Heart right ventricle (tissue), 16 donors: ENCODE measurements at regions not wholly inside any gene's neighbourhood (a gene's known extent, or its start where the extent isn't known, plus 50 kb on each side); places are given as distances from the start of the nearest gene placed in this dataset.

Experiments used
- ATAC-seq, 8 donors: fragments of 200-7000 bp; cut with Tn5 transposase; one replicate each; pipeline ENCODE4 v1.9.1; 2020; ENCODE audit warnings: mild to moderate bottlenecking in 8 of 8, moderate library complexity in 8 of 8, moderate number of reproducible peaks in 1 of 8
- DNase-seq, 2 donors: peaks; one replicate each; pipeline ENCODE4 v3.0.0-alpha.2; 2020
- H3K27ac ChIP-seq, 10 donors: fragments of 200-600 bp; sonication (generic) in 2 of 10; one replicate each; pipeline versions ENCODE4 v1.5.0 to v1.8.0; 2020 to 2022; ENCODE audit warnings: mild to moderate bottlenecking in 3 of 10
- H3K27me3 ChIP-seq, 7 donors: fragments of 200-600 bp; one replicate each; pipeline ENCODE4 v1.8.0; 2021 to 2022; ENCODE audit warnings: mild to moderate bottlenecking in 2 of 7
- H3K36me3 ChIP-seq, 9 donors: fragments of 200-600 bp; sonication (generic) in 1 of 9; one replicate each; pipeline versions ENCODE4 v1.5.0 to v1.8.0; 2020 to 2022; ENCODE audit warnings: mild to moderate bottlenecking in 2 of 9
- H3K4me1 ChIP-seq, 9 donors: fragments of 200-600 bp; sonication (generic) in 1 of 9; one replicate each; pipeline versions ENCODE4 v1.5.0 to v1.8.0; 2020 to 2022; ENCODE audit warnings: mild to moderate bottlenecking in 4 of 9
- H3K4me3 ChIP-seq, 10 donors: fragments of 200-600 bp; sonication (generic) in 2 of 10; one replicate each; pipeline versions ENCODE4 v1.5.0 to v1.8.0; 2020 to 2022; ENCODE audit warnings: mild to moderate bottlenecking in 7 of 10, moderate library complexity in 2 of 10
- H3K9me3 ChIP-seq, 11 donors: fragments of 200-600 bp in 10 of 11; sonication (generic) in 2 of 11; one replicate each; pipeline versions ENCODE4 v1.5.0 to v1.8.0; 2013 to 2022; ENCODE audit warnings: mild to moderate bottlenecking in 2 of 11, control low read depth in 1 of 11, moderate library complexity in 1 of 11
- WGBS, 2 donors: extraction: QIAGEN DNeasy Blood & Tissue Kit; methylation state at CpG; one replicate each; pipeline ENCODE4 v1.1.7; 2013; ENCODE audit warnings: inconsistent platforms in 1 of 2; 5-methylcytosine and 5-hydroxymethylcytosine counted together
- intact Hi-C, 10 donors: fragments of 100-400 bp; cut with DNase I; formaldehyde crosslinking; loops; one replicate each; pipeline versions ENCODE4 v1.11.1 to v1.14.2; 2022
- TF ChIP-seq, protein P1 (sequence below), 9 donors: fragments of 200-600 bp; sonication (generic) in 2 of 9; IDR thresholded peaks; one replicate each; pipeline versions ENCODE4 v1.5.0 to v1.8.0; 2021 to 2022; ENCODE audit warnings: antibody characterized with exemption in 9 of 9, mild to moderate bottlenecking in 5 of 9, moderate library complexity in 1 of 9
- donor health status: Arrhythmogenic right ventricular cardiomyopathy.
- donor health status: ischemic (EF 13 %, LVEDD 7.1; RV severe dilation, severe dysfunction).
- donor health status: healthy with polysubstance abuse.
- donor health status: DM: no; HTN: yes; CAD: no.
- donor health status: DM: no; HTN: no; CAD: no.
- donor health status: ischemic (EF 25% LVEDD 6.9; RV normal size, moderate dysfunction).
- donor health status: ischemic (EF 25% LVEDD 5.7; RV mildly dilated, moderate dysfunction).
- donor health status: healthy.
- donor health status: DM: yes; HTN: yes; CAD: no.
- donor health status: Ischemic cardiomyopathy.
- donor health status: ischemic (EF 35%, LVEDD 5.7; RV mildly dilated, moderate dysfunction).
- donor health status: nonischemic (EF 11% LVEDD 7.7; RV severe dilation, severe dysfunction).
- donor health status: DM: yes; HTN: yes; CAD: no.
- donor health status: PGD.
- donor health status: ischemic (EF 29% LVEDD 5.4; RV normal size, mild dysfunction).
- donor health status: nonischemic (EF 23%, LVEDD 6.1; RV moderate dilation, normal function).

DNA sequence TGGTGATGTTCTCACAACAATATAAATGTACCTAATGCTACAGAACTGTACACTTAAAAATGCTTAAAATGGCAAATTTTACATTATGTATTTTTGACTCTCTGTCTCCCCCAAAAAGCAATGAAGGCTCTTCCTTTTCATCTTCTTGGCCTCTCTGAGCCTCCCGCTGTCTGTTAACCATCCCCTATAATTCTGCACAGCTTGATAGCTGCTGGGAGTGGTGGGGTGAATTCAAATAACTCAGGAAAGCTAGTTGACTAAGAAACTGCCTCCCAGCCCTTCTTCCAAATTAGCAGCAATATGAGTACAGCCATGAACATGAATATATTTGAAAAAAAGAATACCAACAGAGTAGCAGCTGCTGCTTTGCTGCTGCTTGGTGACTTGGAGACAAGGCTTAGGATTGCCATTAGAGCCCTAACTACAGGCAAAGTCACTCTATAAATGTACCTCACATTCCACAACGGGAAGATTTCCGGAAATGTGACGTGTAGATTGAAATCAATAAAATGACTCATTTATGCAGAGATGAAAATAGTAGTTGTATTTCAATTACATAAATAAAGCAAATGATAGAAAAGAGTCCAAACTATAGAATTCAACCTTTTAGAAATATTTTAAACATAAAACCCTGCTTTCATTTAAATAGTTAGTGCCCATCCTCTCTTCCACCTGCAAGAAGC lies 200.1 kb upstream of the HEY2 start:
- Histone ChIP-seq H3K27me3 (peaks cover 0 to 3% (median 0%) of the 10 kb centered on the region in 7 donors), H3K4me1 (peaks cover 0 to 9% (median 0%) of the 10 kb centered on the region in 9 donors), H3K36me3 (no peaks in the 10 kb centered on the region), H3K9me3 (no peaks in the 10 kb centered on the region), H3K27ac (no peak overlapping the region), H3K4me3 (no peak overlapping the region)
- TF ChIP-seq, protein P1, sequence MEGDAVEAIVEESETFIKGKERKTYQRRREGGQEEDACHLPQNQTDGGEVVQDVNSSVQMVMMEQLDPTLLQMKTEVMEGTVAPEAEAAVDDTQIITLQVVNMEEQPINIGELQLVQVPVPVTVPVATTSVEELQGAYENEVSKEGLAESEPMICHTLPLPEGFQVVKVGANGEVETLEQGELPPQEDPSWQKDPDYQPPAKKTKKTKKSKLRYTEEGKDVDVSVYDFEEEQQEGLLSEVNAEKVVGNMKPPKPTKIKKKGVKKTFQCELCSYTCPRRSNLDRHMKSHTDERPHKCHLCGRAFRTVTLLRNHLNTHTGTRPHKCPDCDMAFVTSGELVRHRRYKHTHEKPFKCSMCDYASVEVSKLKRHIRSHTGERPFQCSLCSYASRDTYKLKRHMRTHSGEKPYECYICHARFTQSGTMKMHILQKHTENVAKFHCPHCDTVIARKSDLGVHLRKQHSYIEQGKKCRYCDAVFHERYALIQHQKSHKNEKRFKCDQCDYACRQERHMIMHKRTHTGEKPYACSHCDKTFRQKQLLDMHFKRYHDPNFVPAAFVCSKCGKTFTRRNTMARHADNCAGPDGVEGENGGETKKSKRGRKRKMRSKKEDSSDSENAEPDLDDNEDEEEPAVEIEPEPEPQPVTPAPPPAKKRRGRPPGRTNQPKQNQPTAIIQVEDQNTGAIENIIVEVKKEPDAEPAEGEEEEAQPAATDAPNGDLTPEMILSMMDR (IDR thresholded peaks at IDR 0.05) = no peak
- ATAC-seq = no peak
- intact Hi-C loops = no loop called here
- 77 to 86% methylated on average over 4 of the region's 4 CpGs for WGBS, 2 donors
- no peak for DNase-seq

DNA sequence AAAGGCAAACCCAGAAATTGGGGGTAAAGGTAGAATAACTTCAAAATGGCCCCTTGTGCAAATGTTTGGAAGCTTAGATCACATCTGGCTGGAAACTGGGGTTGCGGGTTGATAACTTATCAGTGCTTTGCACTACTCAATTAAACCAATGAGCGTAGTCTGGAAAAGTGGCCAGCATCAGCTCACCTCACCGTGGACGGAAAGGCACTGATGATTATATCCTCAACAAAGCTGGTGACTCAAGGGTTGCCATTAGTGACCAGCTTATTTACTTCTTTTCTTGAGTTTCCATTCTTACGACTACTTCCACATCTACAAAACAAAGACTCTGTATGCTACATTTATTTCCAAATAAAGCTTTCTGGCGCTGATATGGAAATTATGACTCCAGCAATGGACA lies 198.5 kb upstream of the HEY2 start:
- intact Hi-C loops = no loop called here
- H3K4me1 ChIP-seq = peaks cover 0 to 9% (median 0%) of the 10 kb centered on the region in 9 donors
- TF ChIP-seq, protein P1 (IDR thresholded peaks at IDR 0.05) = no peak
- peaks cover 0 to 5% (median 0%) of the 10 kb centered on the region in 7 donors for H3K27me3 ChIP-seq
- ATAC-seq = no peak
- DNase-seq = no peak
- H3K36me3 ChIP-seq = no peaks in the 10 kb centered on the region
- no peak overlapping the region for H3K4me3 ChIP-seq
- H3K9me3 ChIP-seq = no peaks in the 10 kb centered on the region
- no peak overlapping the region for H3K27ac ChIP-seq
- 78% methylated on average over 6 of the region's 6 CpGs for WGBS, 2 donors

DNA sequence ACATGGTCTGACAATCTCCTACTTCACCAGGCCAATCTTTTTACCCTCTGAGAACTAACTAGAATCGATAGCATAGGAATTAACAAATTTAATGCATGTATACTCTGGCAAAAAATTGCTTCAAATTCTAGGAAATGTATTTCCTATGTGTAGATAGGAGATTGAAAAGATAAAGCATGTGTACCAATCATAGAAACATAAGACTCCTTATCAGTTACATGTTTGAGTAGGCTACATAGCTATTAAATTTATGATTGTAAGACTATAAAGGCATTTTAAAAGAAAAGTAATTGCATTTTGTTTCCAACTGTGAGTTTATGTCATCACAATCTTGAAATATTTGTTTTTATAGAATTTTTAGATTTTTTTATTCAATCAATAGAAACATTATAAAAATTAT lies 196.6 kb upstream of the HEY2 start:
- DNase-seq (no peak), ATAC-seq (no peak)
- intact Hi-C loops = no loop called here
- Histone ChIP-seq H3K36me3 (no peaks in the 10 kb centered on the region), H3K4me1 (no peaks in the 10 kb centered on the region), H3K27ac (no peak overlapping the region), H3K27me3 (peaks cover 0 to 5% (median 0%) of the 10 kb centered on the region in 7 donors), H3K4me3 (no peak overlapping the region), H3K9me3 (no peaks in the 10 kb centered on the region)
- 93 to 94% methylated on average over 1 of the region's 1 CpG for WGBS, 2 donors
- TF ChIP-seq, protein P1 (IDR thresholded peaks at IDR 0.05) = no peak

DNA sequence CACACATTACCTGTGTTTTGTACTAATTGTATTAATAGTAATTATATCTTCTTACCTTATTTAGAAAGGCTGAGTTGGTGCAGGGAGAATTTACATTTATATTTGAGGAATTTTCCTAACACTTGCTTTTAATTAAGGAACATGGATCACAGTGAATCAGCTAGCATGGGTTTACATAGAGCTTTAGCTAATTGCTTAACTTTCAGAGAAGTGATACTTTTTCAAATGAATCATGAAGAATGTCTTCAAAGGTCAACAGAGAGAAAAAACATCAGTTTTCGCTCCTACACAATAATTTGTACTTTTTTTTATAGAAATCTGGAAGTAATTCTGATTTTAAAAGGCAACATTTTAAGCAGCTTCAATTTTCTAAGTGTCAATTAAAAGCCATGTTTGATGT lies 195.0 kb upstream of the HEY2 start:
- peaks cover 0 to 6% (median 0%) of the 10 kb centered on the region in 9 donors for H3K4me1 ChIP-seq
- no peak overlapping the region for H3K4me3 ChIP-seq
- H3K9me3 ChIP-seq = no peaks in the 10 kb centered on the region
- DNase-seq (no peak), ATAC-seq (no peak)
- 87 to 100% methylated on average over 1 of the region's 1 CpG for WGBS, 2 donors
- no peak overlapping the region for H3K27ac ChIP-seq
- peaks cover 0 to 5% (median 0%) of the 10 kb centered on the region in 7 donors for H3K27me3 ChIP-seq
- TF ChIP-seq, protein P1 (IDR thresholded peaks at IDR 0.05) = no peak
- no peaks in the 10 kb centered on the region for H3K36me3 ChIP-seq
- intact Hi-C loops = no loop called here
